Inferior parietal cortex (tissue), 1 donor: ENCODE measurements at regions not wholly inside any gene's neighbourhood (a gene's known extent, or its start where the extent isn't known, plus 50 kb on each side); places are given as distances from the start of the nearest gene placed in this dataset.

Experiments
- DNase-seq: peaks from one replicate; pipeline ENCODE4 v3.0.0-alpha.2; 2016; ENCODE audit errors: extremely low spot score

GRCh38 chr2:16257322-16258028, 317.1 kb downstream of the MYCN start:
- DNase-seq, result no peak

GRCh38 chr2:16256601-16257321, 316.4 kb downstream of the MYCN start:
- DNase-seq, result no peak

- no peak for DNase-seq
These were observed 314.8 kb downstream of the MYCN start for GRCh38 chr2:16255120-16255519.

GRCh38 chr2:16254356-16254965, 314.1 kb downstream of the MYCN start:
- DNase-seq, result no peak

- no peak for DNase-seq
These were observed 312.9 kb downstream of the MYCN start for GRCh38 chr2:16253291-16253690.

- DNase-seq, result no peak
These were observed 312.5 kb downstream of the MYCN start for GRCh38 chr2:16252891-16253290.

GRCh38 chr2:16252251-16252650, 311.9 kb downstream of the MYCN start:
- DNase-seq, result no peak

GRCh38 chr2:16251511-16252225, 311.3 kb downstream of the MYCN start:
- no peak for DNase-seq

GRCh38 chr2:16250886-16251285, 310.5 kb downstream of the MYCN start:
- DNase-seq, result no peak

GRCh38 chr2:16250466-16250865, 310.1 kb downstream of the MYCN start:
- DNase-seq, result no peak

- DNase-seq, result no peak
These were observed 309.7 kb downstream of the MYCN start for GRCh38 chr2:16250056-16250425.

GRCh38 chr2:16249246-16250055, 309.1 kb downstream of the MYCN start:
- no peak for DNase-seq

- no peak for DNase-seq
These were observed 308.3 kb downstream of the MYCN start for GRCh38 chr2:16248571-16249105.

GRCh38 chr2:16247326-16248122, 307.2 kb downstream of the MYCN start:
- no peak for DNase-seq

- DNase-seq, result no peak
These were observed 306.6 kb downstream of the MYCN start for GRCh38 chr2:16246911-16247310.

- DNase-seq, result no peak
These were observed 306.0 kb downstream of the MYCN start for GRCh38 chr2:16246281-16246850.

- DNase-seq, result no peak
These were observed 305.2 kb downstream of the MYCN start for GRCh38 chr2:16245481-16246054.

- no peak for DNase-seq
These were observed 304.6 kb downstream of the MYCN start for GRCh38 chr2:16244966-16245320.

GRCh38 chr2:16244153-16244965, 304.0 kb downstream of the MYCN start:
- DNase-seq, result no peak
